Activated CD8-positive, alpha-beta T cell treated with anti-CD3 and anti-CD28 coated beads for 36 hours (primary cell): ENCODE measurements at regions not wholly inside any gene's neighbourhood (a gene's known extent, or its start where the extent isn't known, plus 50 kb on each side); places are given as distances from the start of the nearest gene placed in this dataset.
"Not testable (repeated sequence)": the region's sequence is repeated elsewhere in the genome, so short reads cannot be mapped to it uniquely, and the experiment has no call there.

ENCODE experiments used
- ATAC-seq: fragments of 200-7000 bp; cut with Tn5 transposase; one replicate; pipeline ENCODE4 v1.10.0; 2021; ENCODE audit warnings: mild to moderate bottlenecking, moderate library complexity
- CTCF ChIA-PET: fragments of 350-600 bp; sonication (Branson Sonifier 250); formaldehyde crosslinking; loops from one replicate; lab custom pipeline; 2021; ENCODE audit warnings: antibody characterized with exemption; lab: Charles Lee
- POLR2A ChIA-PET: fragments of 350-600 bp; sonication (Branson Sonifier 250); formaldehyde crosslinking; loops from one replicate; lab custom pipeline; 2021; ENCODE audit warnings: antibody characterized with exemption; lab: Charles Lee
- DNase-seq: peaks from one replicate; pipeline ENCODE4 v3.0.0-alpha.2; 2020
- H3K27ac Mint-ChIP-seq: one replicate; pipeline ENCODE4 v1.8.0; 2021; ENCODE audit warnings: mild to moderate bottlenecking, mixed read lengths
- H3K27me3 Mint-ChIP-seq: one replicate; pipeline ENCODE4 v1.8.0; 2021; ENCODE audit warnings: mixed read lengths
- H3K36me3 Mint-ChIP-seq: one replicate; pipeline ENCODE4 v1.8.0; 2021; ENCODE audit warnings: low read depth, mixed read lengths
- H3K4me1 Mint-ChIP-seq: one replicate; pipeline ENCODE4 v1.8.0; 2021; ENCODE audit warnings: low read depth, mixed read lengths
- H3K4me3 Mint-ChIP-seq: one replicate; pipeline ENCODE4 v1.8.0; 2021; ENCODE audit warnings: mild to moderate bottlenecking, moderate library complexity, mixed read lengths
- H3K9me3 Mint-ChIP-seq: one replicate; pipeline ENCODE4 v1.8.0; 2021; ENCODE audit warnings: mixed read lengths
- CTCF ChIP-seq: fragments of 200-600 bp; IDR thresholded peaks from one replicate; pipeline ENCODE4 v1.8.0; 2022; ENCODE audit warnings: antibody characterized with exemption, mild to moderate bottlenecking
- intact Hi-C: fragments of 100-400 bp; cut with micrococcal nuclease; formaldehyde crosslinking; loops from one replicate; pipeline ENCODE4 v1.10.0; 2022

DNA sequence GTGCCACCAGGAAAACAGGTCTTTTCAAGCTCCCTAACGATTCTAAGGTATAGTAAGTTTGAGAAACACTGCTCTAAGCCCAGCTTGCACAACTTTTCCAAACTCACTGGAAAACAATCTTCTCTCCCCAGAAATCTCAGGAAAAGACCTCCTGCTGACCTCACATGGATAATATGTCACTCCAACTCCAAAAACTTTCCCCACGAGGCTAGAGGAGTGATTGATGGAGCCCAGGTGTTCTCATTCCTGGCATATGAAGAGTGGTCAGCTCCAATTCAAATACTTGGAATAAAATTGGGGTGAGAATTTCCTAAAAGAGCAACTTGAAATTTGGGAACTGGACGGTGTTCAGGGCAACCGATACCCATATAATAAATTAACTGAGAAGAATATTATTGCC, 299.9 kb downstream of the PPP4R3C start:
- no peak for DNase-seq
- Mint-ChIP-seq H3K4me3 (no peak overlapping the region), H3K36me3 (no peaks in the 10 kb centered on the region), H3K27ac (no peak overlapping the region), H3K27me3 (no peaks in the 10 kb centered on the region), H3K9me3 (no peaks in the 10 kb centered on the region), H3K4me1 (no peaks in the 10 kb centered on the region)
- intact Hi-C loops: no loop called here
- POLR2A ChIA-PET: no interaction called here
- TF ChIP-seq CTCF: no peak
- ATAC-seq: no peak
- CTCF ChIA-PET: no interaction called here

DNA sequence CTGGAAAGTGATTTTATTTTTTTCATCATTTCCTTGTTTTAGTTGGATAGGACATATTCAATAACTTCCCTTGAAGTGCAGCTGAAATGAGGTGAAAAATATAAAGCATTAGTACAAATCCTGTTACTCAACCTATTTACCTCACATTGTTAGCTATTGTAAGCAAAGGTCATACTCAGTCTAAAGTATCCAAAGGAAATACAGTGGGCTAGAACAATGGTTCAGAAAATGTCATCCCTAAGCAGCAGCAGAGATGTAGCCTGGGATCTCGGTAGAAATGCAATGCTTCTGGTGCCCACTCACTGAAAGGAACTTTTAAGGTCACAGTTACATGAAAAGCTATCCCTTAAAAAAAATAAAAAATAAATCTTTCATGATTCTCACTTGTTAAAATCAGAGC, 300.6 kb downstream of the PPP4R3C start:
- ChIA-PET POLR2A (no interaction called here), CTCF (interaction anchor here (1.2 kb wide), 1 partner anchor 24 kb away, joined by 3 read pairs; no protein-coding TSS in a partner anchor)
- DNase-seq: no peak

DNA sequence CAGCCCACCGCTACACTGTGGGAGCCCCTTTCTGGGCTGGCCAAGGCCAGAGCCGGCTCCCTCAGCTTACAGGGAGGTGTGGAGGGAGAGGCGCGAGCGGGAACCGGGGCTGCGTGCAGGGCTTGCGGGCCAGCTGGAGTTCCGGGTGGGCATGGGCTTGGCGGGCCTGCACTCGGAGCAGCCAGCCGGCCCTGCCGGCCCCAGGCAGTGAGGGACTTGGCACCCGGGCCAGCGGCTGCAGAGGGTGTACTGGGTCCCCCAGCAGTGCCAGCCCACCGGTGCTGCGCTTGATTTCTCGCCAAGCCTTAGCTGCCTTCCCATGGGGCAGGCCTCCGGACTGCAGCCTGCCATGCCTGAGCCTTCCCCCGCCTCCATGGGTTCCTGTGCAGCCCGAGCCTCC, 306.2 kb downstream of the PPP4R3C start:
- H3K4me3 Mint-ChIP-seq, intact Hi-C loops, DNase-seq, CTCF ChIA-PET, H3K36me3 Mint-ChIP-seq, H3K9me3 Mint-ChIP-seq, ATAC-seq, H3K27me3 Mint-ChIP-seq, POLR2A ChIA-PET, H3K27ac Mint-ChIP-seq, H3K4me1 Mint-ChIP-seq: not testable (repeated sequence)

More for the DNA sequence above, 300.6 kb downstream of the PPP4R3C start:
- H3K36me3 Mint-ChIP-seq: no peaks in the 10 kb centered on the region
- no peak for ATAC-seq
- H3K27me3 Mint-ChIP-seq: no peaks in the 10 kb centered on the region
- intact Hi-C loops: no loop called here
- no peaks in the 10 kb centered on the region for H3K9me3 Mint-ChIP-seq
- no peak overlapping the region for H3K27ac Mint-ChIP-seq
- TF ChIP-seq CTCF: no peak
- no peak overlapping the region for H3K4me3 Mint-ChIP-seq
- no peaks in the 10 kb centered on the region for H3K4me1 Mint-ChIP-seq

DNA sequence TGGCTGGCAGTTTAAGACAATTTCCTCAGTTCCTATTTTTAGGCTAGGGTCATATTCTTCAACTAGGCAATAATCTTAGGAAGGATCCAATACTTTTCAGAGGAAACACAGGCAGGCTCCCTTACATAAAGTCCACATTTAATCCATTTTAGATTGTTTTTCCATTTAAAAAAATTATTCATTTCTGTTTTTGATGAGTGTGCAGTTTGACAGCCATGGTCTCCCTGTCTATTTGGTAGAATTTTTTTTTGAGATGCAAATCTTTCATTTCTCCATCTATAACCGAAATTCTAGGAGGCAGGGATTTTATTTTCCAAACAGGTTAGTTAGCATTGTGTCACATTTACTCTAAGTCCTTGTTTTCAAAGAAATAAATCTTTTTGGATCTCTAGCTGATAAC, 326.8 kb downstream of the PPP4R3C start:
- no peak for ATAC-seq
- Mint-ChIP-seq H3K36me3 (no peaks in the 10 kb centered on the region), H3K4me3 (no peak overlapping the region), H3K9me3 (no peaks in the 10 kb centered on the region), H3K27me3 (no peaks in the 10 kb centered on the region), H3K27ac (no peak overlapping the region), H3K4me1 (no peaks in the 10 kb centered on the region)
- POLR2A ChIA-PET: no interaction called here
- no peak for DNase-seq
- CTCF ChIA-PET: no interaction called here
- intact Hi-C loops: no loop called here
- no peak for TF ChIP-seq CTCF

DNA sequence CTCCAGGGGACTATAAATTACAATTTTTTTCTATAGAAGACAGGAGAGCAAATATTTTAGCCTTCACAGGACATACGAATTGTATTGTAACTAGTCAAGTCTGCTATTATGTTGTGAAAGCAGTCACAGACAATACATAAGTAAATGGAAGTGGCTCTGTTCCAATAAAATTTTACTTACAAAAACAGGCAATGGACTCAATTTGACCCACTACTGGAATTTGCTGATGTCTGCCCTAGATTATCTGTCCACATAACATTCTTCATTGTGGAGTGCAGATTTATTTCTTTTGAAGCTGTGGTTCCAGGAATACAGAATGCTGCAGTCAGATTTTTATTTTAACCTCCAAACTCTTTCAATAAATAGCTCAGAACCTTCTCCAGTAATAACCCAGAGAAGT, 330.3 kb downstream of the PPP4R3C start:
- DNase-seq (no peak), ATAC-seq (no peak)
- CTCF ChIA-PET: no interaction called here
- intact Hi-C loops: no loop called here
- H3K36me3 Mint-ChIP-seq: no peaks in the 10 kb centered on the region
- H3K9me3 Mint-ChIP-seq: peaks cover 3% of the 10 kb centered on the region
- no peaks in the 10 kb centered on the region for H3K27me3 Mint-ChIP-seq
- H3K27ac Mint-ChIP-seq: no peak overlapping the region
- H3K4me3 Mint-ChIP-seq: no peak overlapping the region
- TF ChIP-seq CTCF: no peak
- H3K4me1 Mint-ChIP-seq: no peaks in the 10 kb centered on the region
- POLR2A ChIA-PET: no interaction called here

GRCh38 chrX:27087176-27087575, 376.0 kb downstream of the PPP4R3C start:
- H3K4me3 Mint-ChIP-seq, H3K4me1 Mint-ChIP-seq, H3K9me3 Mint-ChIP-seq, CTCF ChIA-PET, H3K36me3 Mint-ChIP-seq, DNase-seq, ATAC-seq, H3K27me3 Mint-ChIP-seq, POLR2A ChIA-PET, H3K27ac Mint-ChIP-seq, intact Hi-C loops: not testable (repeated sequence)
